ENCODE measurements at regions not wholly inside any gene's neighbourhood (a gene's known extent, or its start where the extent isn't known, plus 50 kb on each side); places are given as distances from the start of the nearest gene placed in this dataset.

- H3K9me3 Mint-ChIP-seq (ENCODE audit: low read depth) = no peaks in the 10 kb centered on the region
- peak overlapping the region; percentile 42 for H3K27ac Mint-ChIP-seq (ENCODE audit: unreplicated experiment)
- TF ChIP-seq, protein P1, sequence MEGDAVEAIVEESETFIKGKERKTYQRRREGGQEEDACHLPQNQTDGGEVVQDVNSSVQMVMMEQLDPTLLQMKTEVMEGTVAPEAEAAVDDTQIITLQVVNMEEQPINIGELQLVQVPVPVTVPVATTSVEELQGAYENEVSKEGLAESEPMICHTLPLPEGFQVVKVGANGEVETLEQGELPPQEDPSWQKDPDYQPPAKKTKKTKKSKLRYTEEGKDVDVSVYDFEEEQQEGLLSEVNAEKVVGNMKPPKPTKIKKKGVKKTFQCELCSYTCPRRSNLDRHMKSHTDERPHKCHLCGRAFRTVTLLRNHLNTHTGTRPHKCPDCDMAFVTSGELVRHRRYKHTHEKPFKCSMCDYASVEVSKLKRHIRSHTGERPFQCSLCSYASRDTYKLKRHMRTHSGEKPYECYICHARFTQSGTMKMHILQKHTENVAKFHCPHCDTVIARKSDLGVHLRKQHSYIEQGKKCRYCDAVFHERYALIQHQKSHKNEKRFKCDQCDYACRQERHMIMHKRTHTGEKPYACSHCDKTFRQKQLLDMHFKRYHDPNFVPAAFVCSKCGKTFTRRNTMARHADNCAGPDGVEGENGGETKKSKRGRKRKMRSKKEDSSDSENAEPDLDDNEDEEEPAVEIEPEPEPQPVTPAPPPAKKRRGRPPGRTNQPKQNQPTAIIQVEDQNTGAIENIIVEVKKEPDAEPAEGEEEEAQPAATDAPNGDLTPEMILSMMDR (IDR thresholded peaks at IDR 0.05) = no peak
- no peak overlapping the region for H3K4me3 Mint-ChIP-seq (ENCODE audit: unreplicated experiment)
- DNase-seq (ENCODE audit: low spot score) = no peak
- H3K36me3 Mint-ChIP-seq (ENCODE audit: low read depth) = no peaks in the 10 kb centered on the region
- peaks cover 42% of the 10 kb centered on the region for H3K4me1 Mint-ChIP-seq (ENCODE audit: low read depth)
- peaks cover 2% of the 10 kb centered on the region for H3K27me3 Mint-ChIP-seq (ENCODE audit: low read depth)
Measured at GRCh38 chr5:169442403-169442874, 141.1 kb upstream of the SPDL1 start.

DNA sequence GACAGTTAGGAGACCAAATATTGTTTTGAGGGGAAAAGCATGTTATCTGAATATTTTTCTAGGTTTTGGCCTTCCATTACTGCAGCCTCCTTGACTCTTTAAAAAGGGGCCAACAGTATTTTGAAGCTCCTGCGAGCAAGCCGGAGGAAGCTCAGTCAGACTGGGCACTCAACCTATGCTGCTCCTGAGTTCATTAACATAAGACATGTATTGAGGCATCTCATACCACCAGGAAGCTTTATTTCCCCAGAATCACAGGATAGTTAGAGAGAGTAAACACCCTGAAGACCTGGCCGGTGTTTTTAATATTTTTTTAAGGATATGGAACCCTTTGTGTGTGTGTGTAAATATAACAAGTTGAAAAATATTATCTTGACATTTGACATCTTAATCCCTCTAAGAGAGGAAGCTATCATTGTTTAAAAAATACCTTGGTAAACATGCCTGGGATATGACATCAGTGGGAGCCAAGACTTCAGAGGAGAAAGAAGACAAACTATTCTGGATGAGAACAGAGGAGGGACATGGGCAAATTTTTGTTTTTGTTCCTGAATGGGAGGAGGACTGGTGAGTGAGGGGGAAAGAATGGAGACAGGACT lies 139.3 kb upstream of the SLIT3 start:
- Mint-ChIP-seq H3K4me3 (ENCODE audit: unreplicated experiment) (no peak overlapping the region), H3K9me3 (ENCODE audit: low read depth) (no peaks in the 10 kb centered on the region), H3K27ac (ENCODE audit: unreplicated experiment) (peak overlapping the region; percentile 15), H3K36me3 (ENCODE audit: low read depth) (no peaks in the 10 kb centered on the region), H3K27me3 (ENCODE audit: low read depth) (peaks cover 1% of the 10 kb centered on the region), H3K4me1 (ENCODE audit: low read depth) (peaks cover 42% of the 10 kb centered on the region)
- no peak for DNase-seq (ENCODE audit: low spot score)
- TF ChIP-seq, protein P1 (IDR thresholded peaks at IDR 0.05) = no peak

DNA sequence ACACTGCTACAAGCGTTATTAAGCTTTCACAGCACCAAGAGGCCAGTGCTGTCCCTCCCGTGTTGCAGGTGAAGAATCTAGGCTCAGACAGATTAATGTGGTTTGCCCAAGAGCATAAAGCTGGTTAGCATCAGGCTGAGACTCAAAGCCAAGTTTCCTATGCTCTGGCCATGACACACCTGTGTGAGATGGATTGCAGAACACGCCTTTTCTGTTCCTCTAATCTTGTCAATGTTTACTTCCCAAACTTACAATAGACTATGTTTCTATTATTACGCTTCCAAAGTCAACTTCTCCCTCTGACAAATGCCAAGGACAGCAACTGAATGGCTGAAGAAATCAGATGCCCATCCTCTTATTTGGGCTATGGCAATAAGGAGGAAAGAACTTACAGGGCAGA lies 138.4 kb upstream of the SLIT3 start:
- no peaks in the 10 kb centered on the region for H3K36me3 Mint-ChIP-seq (ENCODE audit: low read depth)
- TF ChIP-seq, protein P1 (IDR thresholded peaks at IDR 0.05) = no peak
- DNase-seq (ENCODE audit: low spot score) = no peak
- no peak overlapping the region for H3K27ac Mint-ChIP-seq (ENCODE audit: unreplicated experiment)
- H3K27me3 Mint-ChIP-seq (ENCODE audit: low read depth) = peaks cover 1% of the 10 kb centered on the region
- peaks cover 42% of the 10 kb centered on the region for H3K4me1 Mint-ChIP-seq (ENCODE audit: low read depth)
- H3K4me3 Mint-ChIP-seq (ENCODE audit: unreplicated experiment) = no peak overlapping the region
- no peaks in the 10 kb centered on the region for H3K9me3 Mint-ChIP-seq (ENCODE audit: low read depth)

DNA sequence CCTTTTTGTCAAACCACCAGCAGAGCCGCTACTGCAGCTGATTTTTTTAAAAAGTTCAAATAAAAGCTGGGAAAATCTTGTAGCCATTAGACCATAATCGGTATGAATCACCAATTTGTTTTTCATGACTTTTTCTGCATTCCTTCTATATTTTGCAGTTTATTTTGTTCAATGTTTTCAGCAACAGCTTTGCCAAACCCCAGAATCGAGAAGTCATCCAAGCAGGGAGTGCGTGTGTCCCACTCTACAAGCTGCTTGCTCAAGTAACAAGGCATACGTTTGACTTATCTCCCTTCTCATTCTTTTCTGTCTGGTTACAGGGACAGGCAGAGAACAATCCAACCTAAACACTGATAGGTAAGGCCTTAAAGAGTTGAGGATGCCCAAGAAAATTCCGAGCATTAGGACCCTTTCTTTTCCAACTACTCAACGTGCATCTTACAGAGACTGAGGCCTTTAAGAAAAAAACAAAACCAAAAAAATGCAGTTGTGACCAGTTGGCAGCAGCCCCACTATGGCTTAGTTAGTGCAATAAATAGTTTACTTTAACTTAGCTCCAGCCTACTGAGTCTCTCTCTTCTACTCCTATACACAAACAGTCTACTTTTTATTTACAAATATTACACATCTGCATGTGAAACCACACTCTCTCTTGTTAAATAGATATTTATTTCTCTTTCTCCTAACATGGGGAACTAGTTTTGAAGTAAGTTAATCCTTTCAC lies 134.7 kb upstream of the SLIT3 start:
- H3K4me1 Mint-ChIP-seq (ENCODE audit: low read depth) = peaks cover 39% of the 10 kb centered on the region
- no peak for DNase-seq (ENCODE audit: low spot score)
- H3K27me3 Mint-ChIP-seq (ENCODE audit: low read depth) = peaks cover 1% of the 10 kb centered on the region
- no peak overlapping the region for H3K27ac Mint-ChIP-seq (ENCODE audit: unreplicated experiment)
- no peaks in the 10 kb centered on the region for H3K36me3 Mint-ChIP-seq (ENCODE audit: low read depth)
- H3K9me3 Mint-ChIP-seq (ENCODE audit: low read depth) = no peaks in the 10 kb centered on the region
- no peak overlapping the region for H3K4me3 Mint-ChIP-seq (ENCODE audit: unreplicated experiment)
- TF ChIP-seq, protein P1 (IDR thresholded peaks at IDR 0.05) = no peak

GRCh38 chr5:169433221-169433651 lies 132.3 kb upstream of the SLIT3 start:
- no peak for DNase-seq (ENCODE audit: low spot score)
- Mint-ChIP-seq H3K9me3 (ENCODE audit: low read depth) (no peaks in the 10 kb centered on the region), H3K27ac (ENCODE audit: unreplicated experiment) (no peak overlapping the region), H3K27me3 (ENCODE audit: low read depth) (peaks cover 1% of the 10 kb centered on the region), H3K4me3 (ENCODE audit: unreplicated experiment) (no peak overlapping the region), H3K4me1 (ENCODE audit: low read depth) (peaks cover 22% of the 10 kb centered on the region), H3K36me3 (ENCODE audit: low read depth) (no peaks in the 10 kb centered on the region)
- TF ChIP-seq, protein P1 (IDR thresholded peaks at IDR 0.05) = no peak
